Activated CD8-positive, alpha-beta memory T cell treated with anti-CD3 and anti-CD28 coated beads, Interleukin-2, amount 10 ng/mL, durations not matched to agents 7 days and 5 days (primary cell): ENCODE measurements at regions not wholly inside any gene's neighbourhood (a gene's known extent, or its start where the extent isn't known, plus 50 kb on each side); places are given as distances from the start of the nearest gene placed in this dataset.
"Not testable (repeated sequence)": the region's sequence is repeated elsewhere in the genome, so short reads cannot be mapped to it uniquely, and the experiment has no call there.

ENCODE experiments used
- ATAC-seq: fragments of 150-1000 bp; cut with Tn5 transposase; one replicate; pipeline ENCODE4 v1.10.0; 2021; ENCODE audit warnings: moderate library complexity
- CTCF ChIA-PET: fragments of 350-600 bp; sonication (Branson Sonifier 250); formaldehyde crosslinking; loops from one replicate; lab custom pipeline; 2021; ENCODE audit warnings: antibody characterized with exemption; lab: Charles Lee
- DNase-seq: peaks from one replicate; pipeline ENCODE4 v3.0.0-alpha.2; 2020
- H3K27ac Mint-ChIP-seq: one replicate; pipeline ENCODE4 v1.8.0; 2021; ENCODE audit warnings: mild to moderate bottlenecking, mixed read lengths
- H3K27me3 Mint-ChIP-seq: one replicate; pipeline ENCODE4 v1.8.0; 2021; ENCODE audit warnings: mixed read lengths
- H3K36me3 Mint-ChIP-seq: one replicate; pipeline ENCODE4 v1.8.0; 2021; ENCODE audit warnings: mild to moderate bottlenecking, mixed read lengths
- H3K4me1 Mint-ChIP-seq: one replicate; pipeline ENCODE4 v1.8.0; 2021; ENCODE audit warnings: mixed read lengths
- H3K4me3 Mint-ChIP-seq: one replicate; pipeline ENCODE4 v1.8.0; 2021; ENCODE audit warnings: mild to moderate bottlenecking, moderate library complexity, mixed read lengths
- H3K9me3 Mint-ChIP-seq: one replicate; pipeline ENCODE4 v1.8.0; 2022; ENCODE audit warnings: low read depth, mixed read lengths

DNA sequence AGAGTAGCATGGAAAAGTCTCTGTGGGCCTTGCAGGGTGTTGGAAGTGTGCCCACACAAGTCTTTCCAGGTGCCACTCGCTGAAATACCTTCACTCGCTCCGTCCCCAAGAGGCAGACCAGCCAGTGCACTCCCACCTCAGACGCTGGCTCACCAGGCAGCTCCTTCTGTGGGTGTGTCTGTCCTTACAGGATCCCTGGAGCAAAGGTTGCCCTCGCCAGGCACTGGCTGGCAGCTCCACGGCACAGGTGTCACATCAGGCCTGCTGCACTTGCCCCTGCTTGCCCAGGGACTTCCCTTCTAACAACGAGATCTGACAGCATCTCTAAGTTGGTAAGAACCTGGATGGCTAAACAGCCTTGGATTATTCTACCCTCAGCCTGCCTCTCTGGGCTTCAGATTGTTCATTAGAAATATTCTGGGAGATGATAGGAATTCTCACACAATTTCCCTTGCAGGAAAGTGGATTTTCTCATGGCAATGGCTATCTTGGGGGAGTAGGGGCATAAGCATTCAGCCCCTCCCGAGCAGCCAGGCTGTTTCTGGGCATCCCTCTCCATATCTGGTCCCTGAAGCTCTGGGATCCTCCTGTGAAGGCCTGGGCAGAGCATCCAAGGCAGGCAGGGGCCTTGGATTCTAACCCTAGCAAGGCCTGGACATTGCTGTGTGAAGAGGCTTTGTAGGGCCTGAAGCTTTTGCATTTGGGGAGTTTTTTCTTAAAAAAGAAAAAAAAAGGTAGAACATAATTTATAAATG lies 262.1 kb downstream of the MYCN start:
- CTCF ChIA-PET: no interaction called here
- H3K27ac Mint-ChIP-seq: no peak overlapping the region
- ATAC-seq (no peak), DNase-seq (no peak)
- H3K4me1 Mint-ChIP-seq: no peaks in the 10 kb centered on the region
- H3K36me3 Mint-ChIP-seq: no peaks in the 10 kb centered on the region
- no peaks in the 10 kb centered on the region for H3K9me3 Mint-ChIP-seq
- H3K4me3 Mint-ChIP-seq: no peak overlapping the region
- no peaks in the 10 kb centered on the region for H3K27me3 Mint-ChIP-seq

GRCh38 chr2:16201848-16202247 lies 261.5 kb downstream of the MYCN start:
- Mint-ChIP-seq H3K4me3 (no peak overlapping the region), H3K36me3 (no peaks in the 10 kb centered on the region), H3K4me1 (no peaks in the 10 kb centered on the region), H3K9me3 (no peaks in the 10 kb centered on the region), H3K27ac (no peak overlapping the region), H3K27me3 (no peaks in the 10 kb centered on the region)
- CTCF ChIA-PET: no interaction called here
- DNase-seq: no peak
- ATAC-seq: no peak

DNA sequence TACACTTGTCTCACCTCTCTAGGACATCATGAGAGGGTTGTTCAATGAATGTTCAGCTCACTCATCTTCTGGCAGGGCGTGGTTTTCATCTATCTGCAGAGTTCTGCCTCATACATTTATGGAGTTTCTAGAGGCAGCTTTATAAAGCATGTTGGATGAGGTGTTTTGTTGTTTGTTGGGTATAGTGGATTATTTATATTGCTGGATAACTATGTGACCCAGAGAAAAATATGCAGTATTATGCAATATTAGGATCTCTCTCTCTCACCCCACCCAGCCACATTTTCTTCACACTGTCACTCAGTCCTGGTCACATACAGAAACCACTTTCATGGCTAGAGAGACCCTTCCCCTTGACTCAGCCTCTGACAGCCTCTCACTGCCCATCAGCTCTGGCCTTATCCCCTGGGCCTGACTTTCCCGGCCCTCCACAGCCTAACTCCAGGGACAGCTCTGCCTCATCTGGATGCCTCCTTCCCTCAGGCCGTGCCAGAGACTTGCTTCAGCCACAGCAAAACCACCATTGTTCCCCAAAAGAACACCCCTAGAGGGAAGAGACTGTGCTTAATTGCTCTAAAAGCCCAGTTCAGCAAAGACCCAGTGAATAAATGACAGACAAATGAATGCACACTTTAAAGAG lies 260.3 kb downstream of the MYCN start:
- no peaks in the 10 kb centered on the region for H3K36me3 Mint-ChIP-seq
- CTCF ChIA-PET: no interaction called here
- H3K27ac Mint-ChIP-seq: no peak overlapping the region
- no peaks in the 10 kb centered on the region for H3K9me3 Mint-ChIP-seq
- ATAC-seq (no peak), DNase-seq (no peak)
- H3K27me3 Mint-ChIP-seq: no peaks in the 10 kb centered on the region
- H3K4me3 Mint-ChIP-seq: no peak overlapping the region
- no peaks in the 10 kb centered on the region for H3K4me1 Mint-ChIP-seq

DNA sequence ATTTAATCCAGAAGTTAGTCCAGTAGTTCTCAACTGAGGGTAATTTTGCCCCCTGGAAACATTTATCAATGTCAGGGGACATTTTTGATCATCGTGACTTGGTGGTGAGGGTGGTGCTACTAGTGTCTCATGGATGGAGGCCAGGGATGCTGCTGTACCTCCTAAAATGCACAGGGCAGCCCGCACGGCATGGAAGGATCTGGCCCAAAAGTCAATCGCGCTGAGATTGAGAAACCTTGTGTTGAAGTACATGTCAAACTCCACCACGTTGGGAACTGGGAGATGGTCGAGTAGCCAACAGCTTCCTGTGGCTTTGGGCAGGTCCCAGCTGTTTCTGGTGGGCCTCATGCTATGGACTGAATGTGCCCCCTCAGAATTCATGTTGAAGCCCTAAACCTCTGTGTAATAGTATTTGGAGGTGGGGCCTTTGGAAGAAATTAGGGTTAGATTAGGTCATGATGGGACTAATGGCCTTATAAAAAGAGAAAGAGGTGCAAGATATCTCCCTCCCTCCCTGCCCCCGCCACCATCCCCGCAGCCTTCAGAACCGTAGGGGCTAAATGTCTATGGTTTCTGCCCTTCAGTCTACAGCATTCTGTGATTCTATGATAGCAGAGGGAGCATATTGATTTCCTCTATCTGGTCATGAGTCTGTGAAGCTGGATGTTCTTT lies 259.7 kb downstream of the MYCN start:
- no peak overlapping the region for H3K27ac Mint-ChIP-seq
- no peak for ATAC-seq
- H3K36me3 Mint-ChIP-seq: no peaks in the 10 kb centered on the region
- DNase-seq: no peak
- CTCF ChIA-PET: no interaction called here
- H3K9me3 Mint-ChIP-seq: no peaks in the 10 kb centered on the region
- no peak overlapping the region for H3K4me3 Mint-ChIP-seq
- H3K27me3 Mint-ChIP-seq: no peaks in the 10 kb centered on the region
- no peaks in the 10 kb centered on the region for H3K4me1 Mint-ChIP-seq

- H3K27ac Mint-ChIP-seq, H3K4me1 Mint-ChIP-seq, H3K36me3 Mint-ChIP-seq, DNase-seq, ATAC-seq, H3K4me3 Mint-ChIP-seq, CTCF ChIA-PET, H3K27me3 Mint-ChIP-seq, H3K9me3 Mint-ChIP-seq: not testable (repeated sequence)
Measured at GRCh38 chr2:16199241-16199640, 258.9 kb downstream of the MYCN start.

GRCh38 chr2:16198166-16198912 lies 258.0 kb downstream of the MYCN start:
- no peaks in the 10 kb centered on the region for H3K36me3 Mint-ChIP-seq
- H3K4me3 Mint-ChIP-seq: no peak overlapping the region
- ATAC-seq (no peak), DNase-seq (no peak)
- CTCF ChIA-PET: no interaction called here
- H3K27ac Mint-ChIP-seq: no peak overlapping the region
- no peaks in the 10 kb centered on the region for H3K27me3 Mint-ChIP-seq
- H3K4me1 Mint-ChIP-seq: no peaks in the 10 kb centered on the region
- no peaks in the 10 kb centered on the region for H3K9me3 Mint-ChIP-seq

GRCh38 chr2:16197504-16198147 lies 257.3 kb downstream of the MYCN start:
- peaks cover 1% of the 10 kb centered on the region for H3K9me3 Mint-ChIP-seq
- no peaks in the 10 kb centered on the region for H3K36me3 Mint-ChIP-seq
- no peak overlapping the region for H3K4me3 Mint-ChIP-seq
- H3K27me3 Mint-ChIP-seq: no peaks in the 10 kb centered on the region
- no peaks in the 10 kb centered on the region for H3K4me1 Mint-ChIP-seq
- H3K27ac Mint-ChIP-seq: no peak overlapping the region
- DNase-seq (no peak), ATAC-seq (no peak)
- CTCF ChIA-PET: no interaction called here

DNA sequence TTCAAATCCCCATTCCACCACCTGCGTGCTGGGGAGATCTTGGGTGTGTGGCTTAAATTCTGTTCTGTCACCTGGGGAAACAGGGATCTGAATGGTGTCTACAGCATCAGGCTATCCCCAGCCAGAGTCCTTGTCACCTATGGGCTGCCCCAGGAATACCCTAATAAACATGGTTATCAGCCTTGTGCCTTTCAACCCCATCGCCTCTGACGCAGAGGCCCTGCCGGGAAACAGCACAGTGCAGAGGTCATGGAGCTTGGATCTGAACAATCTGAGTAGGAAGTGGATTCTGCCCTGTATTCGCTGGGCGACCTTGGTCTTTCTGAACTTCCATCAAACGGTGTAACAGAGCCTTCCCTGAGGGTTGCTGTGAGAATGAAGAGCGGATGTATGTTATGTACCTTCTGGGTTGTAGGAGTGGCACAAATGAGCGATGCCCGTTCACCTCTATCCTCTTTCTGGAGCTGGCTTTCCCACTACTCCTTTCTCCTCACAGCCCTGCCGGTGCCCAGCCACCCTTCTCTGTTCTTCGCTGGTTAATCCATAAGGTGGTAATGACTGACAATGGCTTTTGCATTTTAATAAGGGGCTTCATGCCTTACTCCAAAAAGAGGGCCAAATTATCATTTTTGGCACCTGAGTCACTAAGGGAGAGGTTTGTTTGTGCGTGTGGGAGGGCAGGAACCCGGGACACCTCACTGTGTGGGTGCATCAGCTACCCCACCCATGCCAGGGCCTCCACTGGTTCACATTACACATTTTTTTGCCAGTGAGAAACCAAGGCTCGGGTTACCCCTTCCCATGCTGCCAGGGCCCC lies 256.5 kb downstream of the MYCN start:
- Mint-ChIP-seq H3K27ac (no peak overlapping the region), H3K4me3 (no peak overlapping the region), H3K9me3 (peaks cover 2% of the 10 kb centered on the region), H3K4me1 (no peaks in the 10 kb centered on the region), H3K27me3 (no peaks in the 10 kb centered on the region), H3K36me3 (no peaks in the 10 kb centered on the region)
- CTCF ChIA-PET: no interaction called here
- no peak for DNase-seq
- no peak for ATAC-seq

DNA sequence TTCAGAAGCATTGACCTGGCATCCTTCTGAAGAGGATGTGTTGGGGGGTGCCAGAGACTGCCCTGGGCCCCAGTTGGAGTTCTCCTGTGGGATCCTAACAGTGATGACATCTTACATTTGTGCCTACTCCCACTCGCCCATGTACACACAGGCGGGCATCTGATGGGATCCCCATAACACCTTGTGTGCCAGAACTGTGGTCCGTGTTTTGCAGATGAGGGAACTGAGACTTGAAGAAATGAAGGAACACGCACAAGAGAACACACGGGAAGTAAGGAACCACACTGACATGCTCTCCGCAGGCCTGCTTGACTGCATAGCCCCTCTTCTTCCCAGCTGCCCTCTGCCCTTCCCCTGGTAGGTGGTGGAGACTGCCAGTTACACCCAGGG lies 255.3 kb downstream of the MYCN start:
- ATAC-seq (no peak), DNase-seq (no peak)
- Mint-ChIP-seq H3K27ac (no peak overlapping the region), H3K36me3 (no peaks in the 10 kb centered on the region), H3K4me1 (no peaks in the 10 kb centered on the region), H3K27me3 (no peaks in the 10 kb centered on the region), H3K4me3 (no peak overlapping the region), H3K9me3 (peaks cover 2% of the 10 kb centered on the region)
- CTCF ChIA-PET: no interaction called here

DNA sequence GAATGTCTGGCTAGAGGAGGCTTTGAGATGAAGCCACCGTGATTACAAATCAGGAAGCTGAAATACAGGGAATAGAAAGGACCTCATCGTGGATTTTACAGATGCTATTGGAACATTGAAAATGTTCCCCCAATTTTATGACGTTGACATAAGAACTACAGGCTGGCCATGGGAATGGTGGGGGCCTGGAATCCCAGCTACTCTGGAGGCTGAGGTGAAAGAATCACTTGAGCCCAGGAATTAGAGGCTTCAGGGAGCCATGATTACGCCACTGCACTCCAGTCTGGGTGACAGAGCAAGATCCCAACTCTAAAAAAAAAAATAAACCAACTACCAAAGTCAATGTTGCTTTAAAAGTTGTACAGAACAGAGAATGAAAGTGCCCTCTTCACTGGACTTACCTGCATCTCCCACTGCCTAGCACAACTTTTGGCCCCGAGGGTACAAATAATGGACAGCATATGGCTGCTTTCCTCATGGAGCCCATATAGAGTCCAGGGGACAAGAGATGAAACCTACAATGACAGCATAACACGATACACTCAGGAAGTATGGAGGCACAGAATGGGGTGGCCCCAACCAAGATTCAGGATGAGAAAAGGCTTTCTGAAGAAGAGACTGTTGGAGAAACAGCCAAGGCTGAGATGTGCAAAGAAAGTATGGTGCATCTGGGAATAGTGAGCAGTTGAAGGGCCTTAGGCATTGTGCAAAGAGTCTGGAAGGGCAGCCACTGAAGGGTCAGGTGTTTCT lies 254.8 kb downstream of the MYCN start:
- Mint-ChIP-seq H3K4me1 (no peaks in the 10 kb centered on the region), H3K9me3 (peaks cover 2% of the 10 kb centered on the region), H3K36me3 (no peaks in the 10 kb centered on the region), H3K27me3 (no peaks in the 10 kb centered on the region), H3K4me3 (no peak overlapping the region), H3K27ac (no peak overlapping the region)
- CTCF ChIA-PET: no interaction called here
- DNase-seq: no peak
- no peak for ATAC-seq

- DNase-seq (no peak), ATAC-seq (no peak)
- H3K4me1 Mint-ChIP-seq: no peaks in the 10 kb centered on the region
- H3K4me3 Mint-ChIP-seq: no peak overlapping the region
- CTCF ChIA-PET: no interaction called here
- no peaks in the 10 kb centered on the region for H3K36me3 Mint-ChIP-seq
- H3K27ac Mint-ChIP-seq: no peak overlapping the region
- no peaks in the 10 kb centered on the region for H3K27me3 Mint-ChIP-seq
- peaks cover 2% of the 10 kb centered on the region for H3K9me3 Mint-ChIP-seq
Measured at GRCh38 chr2:16194530-16194929, 254.2 kb downstream of the MYCN start.

DNA sequence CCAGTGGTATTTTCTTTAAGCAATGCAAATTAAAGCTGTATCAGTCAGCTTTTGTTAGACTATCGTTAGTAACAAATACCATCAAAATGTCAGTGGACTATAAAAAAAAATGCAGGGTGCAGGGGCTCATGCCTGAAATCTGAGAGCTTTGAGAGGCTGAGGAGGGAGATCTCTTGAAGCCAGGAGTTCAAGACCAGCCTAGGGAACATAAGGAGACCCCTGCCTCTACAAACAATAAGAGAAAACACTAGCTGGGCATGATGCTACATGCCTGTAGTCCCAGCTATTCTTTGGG lies 253.7 kb downstream of the MYCN start:
- DNase-seq (no peak), ATAC-seq (no peak)
- H3K27me3 Mint-ChIP-seq: no peaks in the 10 kb centered on the region
- H3K4me1 Mint-ChIP-seq: no peaks in the 10 kb centered on the region
- CTCF ChIA-PET: no interaction called here
- no peaks in the 10 kb centered on the region for H3K36me3 Mint-ChIP-seq
- peaks cover 2% of the 10 kb centered on the region for H3K9me3 Mint-ChIP-seq
- no peak overlapping the region for H3K4me3 Mint-ChIP-seq
- H3K27ac Mint-ChIP-seq: no peak overlapping the region
